Activated naive CD8-positive, alpha-beta T cell (primary cell): ENCODE measurements at regions not wholly inside any gene's neighbourhood (a gene's known extent, or its start where the extent isn't known, plus 50 kb on each side); places are given as distances from the start of the nearest gene placed in this dataset.

ENCODE experiments used
- H3K27ac Mint-ChIP-seq: one replicate; pipeline ENCODE4 v1.8.0; 2021; ENCODE audit warnings: mixed read lengths
- H3K27me3 Mint-ChIP-seq: one replicate; pipeline ENCODE4 v1.8.0; 2021; ENCODE audit warnings: mixed read lengths
- H3K36me3 Mint-ChIP-seq: one replicate; pipeline ENCODE4 v1.8.0; 2021; ENCODE audit warnings: mixed read lengths
- H3K4me1 Mint-ChIP-seq: one replicate; pipeline ENCODE4 v1.8.0; 2021; ENCODE audit warnings: low read depth, mixed read lengths
- H3K4me3 Mint-ChIP-seq: one replicate; pipeline ENCODE4 v1.8.0; 2021; ENCODE audit warnings: mild to moderate bottlenecking, mixed read lengths
- H3K9me3 Mint-ChIP-seq: one replicate; pipeline ENCODE4 v1.8.0; 2021; ENCODE audit warnings: low read depth, mixed read lengths

GRCh38 chr6:71388856-71389527, 100.4 kb downstream of the OGFRL1 start:
- Mint-ChIP-seq H3K4me3 (no peak overlapping the region), H3K27me3 (peaks cover 4% of the 10 kb centered on the region), H3K36me3 (no peaks in the 10 kb centered on the region), H3K9me3 (no peaks in the 10 kb centered on the region), H3K4me1 (no peaks in the 10 kb centered on the region), H3K27ac (no peak overlapping the region)

GRCh38 chr6:71391126-71391525, 102.5 kb downstream of the OGFRL1 start:
- Mint-ChIP-seq H3K27me3 (no peaks in the 10 kb centered on the region), H3K4me3 (no peak overlapping the region), H3K9me3 (no peaks in the 10 kb centered on the region), H3K27ac (no peak overlapping the region), H3K4me1 (no peaks in the 10 kb centered on the region), H3K36me3 (no peaks in the 10 kb centered on the region)

GRCh38 chr6:71392276-71392675, 103.7 kb downstream of the OGFRL1 start:
- no peaks in the 10 kb centered on the region for H3K4me1 Mint-ChIP-seq
- no peaks in the 10 kb centered on the region for H3K36me3 Mint-ChIP-seq
- H3K27me3 Mint-ChIP-seq = no peaks in the 10 kb centered on the region
- no peak overlapping the region for H3K27ac Mint-ChIP-seq
- no peaks in the 10 kb centered on the region for H3K9me3 Mint-ChIP-seq
- H3K4me3 Mint-ChIP-seq = no peak overlapping the region

- Mint-ChIP-seq H3K27me3 (peaks cover 1% of the 10 kb centered on the region), H3K4me1 (no peaks in the 10 kb centered on the region), H3K4me3 (no peak overlapping the region), H3K27ac (no peak overlapping the region), H3K9me3 (no peaks in the 10 kb centered on the region), H3K36me3 (no peaks in the 10 kb centered on the region)
These were observed 104.9 kb downstream of the OGFRL1 start for GRCh38 chr6:71393471-71393870.

- Mint-ChIP-seq H3K36me3 (no peaks in the 10 kb centered on the region), H3K4me1 (no peaks in the 10 kb centered on the region), H3K27ac (no peak overlapping the region), H3K4me3 (no peak overlapping the region), H3K9me3 (no peaks in the 10 kb centered on the region), H3K27me3 (peaks cover 2% of the 10 kb centered on the region)
These were observed 105.4 kb downstream of the OGFRL1 start for GRCh38 chr6:71393981-71394432.

- no peak overlapping the region for H3K27ac Mint-ChIP-seq
- H3K4me1 Mint-ChIP-seq = no peaks in the 10 kb centered on the region
- H3K27me3 Mint-ChIP-seq = peaks cover 2% of the 10 kb centered on the region
- H3K36me3 Mint-ChIP-seq = no peaks in the 10 kb centered on the region
- H3K4me3 Mint-ChIP-seq = no peak overlapping the region
- no peaks in the 10 kb centered on the region for H3K9me3 Mint-ChIP-seq
These were observed 106.3 kb downstream of the OGFRL1 start for GRCh38 chr6:71394926-71395325.

GRCh38 chr6:71395731-71396409, 107.3 kb downstream of the OGFRL1 start:
- no peaks in the 10 kb centered on the region for H3K36me3 Mint-ChIP-seq
- peaks cover 2% of the 10 kb centered on the region for H3K27me3 Mint-ChIP-seq
- H3K4me1 Mint-ChIP-seq = no peaks in the 10 kb centered on the region
- no peaks in the 10 kb centered on the region for H3K9me3 Mint-ChIP-seq
- no peak overlapping the region for H3K4me3 Mint-ChIP-seq
- H3K27ac Mint-ChIP-seq = no peak overlapping the region

GRCh38 chr6:71396410-71396801, 107.8 kb downstream of the OGFRL1 start:
- Mint-ChIP-seq H3K4me1 (no peaks in the 10 kb centered on the region), H3K36me3 (no peaks in the 10 kb centered on the region), H3K9me3 (no peaks in the 10 kb centered on the region), H3K27ac (no peak overlapping the region), H3K27me3 (peaks cover 2% of the 10 kb centered on the region), H3K4me3 (no peak overlapping the region)

- peaks cover 2% of the 10 kb centered on the region for H3K27me3 Mint-ChIP-seq
- H3K9me3 Mint-ChIP-seq = no peaks in the 10 kb centered on the region
- no peaks in the 10 kb centered on the region for H3K36me3 Mint-ChIP-seq
- no peaks in the 10 kb centered on the region for H3K4me1 Mint-ChIP-seq
- H3K4me3 Mint-ChIP-seq = no peak overlapping the region
- no peak overlapping the region for H3K27ac Mint-ChIP-seq
These were observed 110.7 kb downstream of the OGFRL1 start for GRCh38 chr6:71399279-71399678.

GRCh38 chr6:71400852-71401251, 112.2 kb downstream of the OGFRL1 start:
- Mint-ChIP-seq H3K27ac (no peak overlapping the region), H3K27me3 (peaks cover 4% of the 10 kb centered on the region), H3K4me1 (no peaks in the 10 kb centered on the region), H3K36me3 (no peaks in the 10 kb centered on the region), H3K9me3 (no peaks in the 10 kb centered on the region), H3K4me3 (no peak overlapping the region)

GRCh38 chr6:71402096-71402495, 113.5 kb downstream of the OGFRL1 start:
- H3K27me3 Mint-ChIP-seq = peaks cover 10% of the 10 kb centered on the region
- no peaks in the 10 kb centered on the region for H3K36me3 Mint-ChIP-seq
- H3K27ac Mint-ChIP-seq = no peak overlapping the region
- H3K4me1 Mint-ChIP-seq = no peaks in the 10 kb centered on the region
- H3K4me3 Mint-ChIP-seq = no peak overlapping the region
- H3K9me3 Mint-ChIP-seq = no peaks in the 10 kb centered on the region

GRCh38 chr6:71403422-71404134, 115.0 kb downstream of the OGFRL1 start:
- Mint-ChIP-seq H3K4me1 (no peaks in the 10 kb centered on the region), H3K27ac (no peak overlapping the region), H3K4me3 (no peak overlapping the region)

GRCh38 chr6:71404145-71404966, 115.7 kb downstream of the OGFRL1 start:
- Mint-ChIP-seq H3K9me3 (no peaks in the 10 kb centered on the region), H3K27me3 (peaks cover 13% of the 10 kb centered on the region), H3K4me1 (no peaks in the 10 kb centered on the region), H3K36me3 (no peaks in the 10 kb centered on the region), H3K4me3 (no peak overlapping the region), H3K27ac (no peak overlapping the region)

More at GRCh38 chr6:71403422-71404134, 115.0 kb downstream of the OGFRL1 start:
- Mint-ChIP-seq H3K36me3 (no peaks in the 10 kb centered on the region), H3K27me3 (peaks cover 13% of the 10 kb centered on the region), H3K9me3 (no peaks in the 10 kb centered on the region)

- H3K4me3 Mint-ChIP-seq = no peak overlapping the region
- H3K36me3 Mint-ChIP-seq = no peaks in the 10 kb centered on the region
- H3K9me3 Mint-ChIP-seq = no peaks in the 10 kb centered on the region
- peaks cover 13% of the 10 kb centered on the region for H3K27me3 Mint-ChIP-seq
- H3K4me1 Mint-ChIP-seq = no peaks in the 10 kb centered on the region
- no peak overlapping the region for H3K27ac Mint-ChIP-seq
These were observed 116.3 kb downstream of the OGFRL1 start for GRCh38 chr6:71404967-71405278.

- Mint-ChIP-seq H3K4me1 (no peaks in the 10 kb centered on the region), H3K36me3 (no peaks in the 10 kb centered on the region), H3K27ac (no peak overlapping the region), H3K9me3 (no peaks in the 10 kb centered on the region), H3K4me3 (no peak overlapping the region), H3K27me3 (peaks cover 13% of the 10 kb centered on the region)
These were observed 116.8 kb downstream of the OGFRL1 start for GRCh38 chr6:71405416-71405815.
